IMR-90 (cell line): ENCODE measurements at regions not wholly inside any gene's neighbourhood (a gene's known extent, or its start where the extent isn't known, plus 50 kb on each side); places are given as distances from the start of the nearest gene placed in this dataset.

Experiments used
- ATAC-seq: fragments of 200-7000 bp; cut with Tn5 transposase; 2 replicates; pipeline ENCODE4 v1.9.1; 2020; ENCODE audit warnings: low read depth, mild to moderate bottlenecking, moderate library complexity
- BruUV-seq: library from RNA; stranded (reverse); fragments of 400-500 nt; replicated peaks from 2 replicates; lab custom pipeline; 2021; lab: Mats Ljungman, UMichigan
- CTCF ChIA-PET: fragments of 300-600 bp; formaldehyde crosslinking; extraction: SDS; loops from one replicate; lab custom pipeline; 2021; ENCODE audit warnings: antibody characterized with exemption; lab: Yijun Ruan, JAX
- POLR2A ChIA-PET: fragments of 300-600 bp; sonication (Branson Sonifier 250); formaldehyde crosslinking; loops from one replicate; lab custom pipeline; 2022; ENCODE audit warnings: antibody characterized with exemption; ENCODE audit not compliant: unreplicated experiment; lab: Charles Lee
- DNase-seq: peaks from one replicate; pipeline ENCODE4 v3.0.0; 2013
- H2AFZ ChIP-seq: replicated peaks from 2 replicates; pipeline ENCODE3; 2013; ENCODE audit warnings: low read length, mild to moderate bottlenecking; ENCODE audit not compliant: poor library complexity
- H2AK5ac ChIP-seq: 2 replicates; pipeline ENCODE4 v1.6.1; 2013; ENCODE audit warnings: low read depth, low read length, inconsistent platforms
- H2AK9ac ChIP-seq: replicated peaks from 2 replicates; pipeline ENCODE3; 2013; ENCODE audit warnings: mild to moderate bottlenecking, low read depth, low read length, moderate library complexity; ENCODE audit not compliant: poor library complexity
- H2BK120ac ChIP-seq: 2 replicates; pipeline ENCODE4 v1.6.1; 2013; ENCODE audit warnings: low read depth, low read length, inconsistent platforms
- H2BK15ac ChIP-seq: 3 replicates; pipeline ENCODE4 v1.6.1; 2013; ENCODE audit warnings: low read depth, low read length, inconsistent platforms
- H2BK20ac ChIP-seq: 2 replicates; pipeline ENCODE4 v1.6.1; 2013; ENCODE audit warnings: low read depth, mild to moderate bottlenecking, inconsistent platforms, low read length, moderate library complexity
- H2BK5ac ChIP-seq: 2 replicates; pipeline ENCODE4 v1.6.1; 2013; ENCODE audit warnings: mild to moderate bottlenecking, low read depth, low read length, inconsistent platforms; ENCODE audit not compliant: poor library complexity, severe bottlenecking
- H3K14ac ChIP-seq: replicated peaks from 2 replicates; pipeline ENCODE4 v1.6.1; 2013; ENCODE audit warnings: low read depth, low read length, inconsistent platforms
- H3K18ac ChIP-seq: 2 replicates; pipeline ENCODE4 v1.6.1; 2013; ENCODE audit warnings: low read depth, low read length, control low read depth
- H3K23ac ChIP-seq: 2 replicates; pipeline ENCODE4 v1.6.1; 2013; ENCODE audit warnings: low read depth, low read length, inconsistent platforms
- H3K27ac ChIP-seq: 2 replicates; pipeline ENCODE4 v1.5.1; 2013; ENCODE audit warnings: mild to moderate bottlenecking, control low read depth, low read length; ENCODE audit not compliant: insufficient read depth
- H3K27me3 ChIP-seq: 2 replicates; pipeline ENCODE4 v1.6.1; 2013; ENCODE audit warnings: low read length; ENCODE audit not compliant: control insufficient read depth, insufficient read depth
- H3K36me3 ChIP-seq: 2 replicates; pipeline ENCODE4 v1.6.1; 2013; ENCODE audit warnings: low read length, mixed read lengths; ENCODE audit not compliant: control insufficient read depth, insufficient read depth
- H3K4ac ChIP-seq: 2 replicates; pipeline ENCODE4 v1.6.1; 2013; ENCODE audit warnings: low read depth, low read length, inconsistent platforms
- H3K4me1 ChIP-seq: 2 replicates; pipeline ENCODE4 v1.6.1; 2013; ENCODE audit warnings: low read length, mixed read lengths; ENCODE audit not compliant: control insufficient read depth, insufficient read depth
- H3K4me2 ChIP-seq: 2 replicates; pipeline ENCODE4 v1.6.1; 2013; ENCODE audit warnings: low read depth, mild to moderate bottlenecking, control low read depth, low read length, moderate library complexity
- H3K4me3 ChIP-seq: 2 replicates; pipeline ENCODE4 v1.5.1; 2013; ENCODE audit warnings: low read depth, mild to moderate bottlenecking, control low read depth, low read length, moderate library complexity; ENCODE audit not compliant: insufficient read depth
- H3K56ac ChIP-seq: 2 replicates; pipeline ENCODE4 v1.6.1; 2013; ENCODE audit warnings: low read length, inconsistent platforms; ENCODE audit not compliant: insufficient read depth; ENCODE audit errors: extremely low read depth
- H3K79me1 ChIP-seq, 2 experiments: 2 replicates each; pipeline ENCODE4 v1.6.1; 2013; ENCODE audit warnings: low read length in 2 of 2, inconsistent platforms in 1 of 2, low read depth in 1 of 2
- H3K9ac ChIP-seq: 2 replicates; pipeline ENCODE4 v1.6.1; 2013; ENCODE audit warnings: low read depth, low read length, control low read depth
- H3K9me1 ChIP-seq: 2 replicates; pipeline ENCODE4 v1.6.1; 2013; ENCODE audit warnings: low read length, inconsistent platforms; ENCODE audit not compliant: insufficient read depth
- H3K9me3 ChIP-seq: 2 replicates; pipeline ENCODE4 v1.6.1; 2013; ENCODE audit warnings: low read length; ENCODE audit not compliant: control insufficient read depth, insufficient read depth
- H4K20me1 ChIP-seq: 2 replicates; pipeline ENCODE4 v1.6.1; 2013; ENCODE audit warnings: low read length, inconsistent platforms; ENCODE audit not compliant: insufficient read depth
- H4K5ac ChIP-seq: 2 replicates; pipeline ENCODE4 v1.6.1; 2013; ENCODE audit warnings: mild to moderate bottlenecking, low read depth, low read length, control low read depth
- H4K8ac ChIP-seq, 2 experiments: 2 replicates each; pipeline ENCODE4 v1.6.1; 2013; ENCODE audit warnings: low read depth in 2 of 2, low read length in 2 of 2, control low read depth in 1 of 2, inconsistent platforms in 1 of 2
- H4K91ac ChIP-seq: 2 replicates; pipeline ENCODE4 v1.6.1; 2013; ENCODE audit warnings: low read depth, low read length, inconsistent platforms; ENCODE audit not compliant: insufficient read depth
- BHLHE40 ChIP-seq: fragments of 150-350 bp; IDR thresholded peaks from 2 replicates; pipeline ENCODE4 v1.6.1; 2016; ENCODE audit warnings: mild to moderate bottlenecking, low read depth, low read length
- CEBPB ChIP-seq: IDR thresholded peaks from 2 replicates; pipeline ENCODE4 v1.6.1; 2012; ENCODE audit warnings: low read depth, low read length, improper control_type of control experiment
- FOS ChIP-seq: fragments of 150-350 bp; IDR thresholded peaks from 2 replicates; pipeline ENCODE4 v1.6.1; 2016; ENCODE audit warnings: low read depth, low read length
- MAZ ChIP-seq: IDR thresholded peaks from 2 replicates; pipeline ENCODE4 v1.6.1; 2012; ENCODE audit warnings: low read depth, mild to moderate bottlenecking, low read length, improper control_type of control experiment, moderate library complexity, borderline replicate concordance
- RAD21 ChIP-seq: IDR thresholded peaks from 2 replicates; pipeline ENCODE4 v1.6.1; 2012; ENCODE audit warnings: low read length, improper control_type of control experiment
- RCOR1 ChIP-seq: IDR thresholded peaks from 2 replicates; pipeline ENCODE4 v1.6.1; 2012; ENCODE audit warnings: mild to moderate bottlenecking, low read length, improper control_type of control experiment; ENCODE audit not compliant: insufficient replicate concordance
- RFX5 ChIP-seq: IDR thresholded peaks from 2 replicates; pipeline ENCODE4 v1.8.0; 2012; ENCODE audit warnings: low read depth, mild to moderate bottlenecking, low read length, moderate library complexity
- SMC3 ChIP-seq: fragments of 150-350 bp; IDR thresholded peaks from 2 replicates; pipeline ENCODE4 v1.6.1; 2016; ENCODE audit warnings: low read depth, mild to moderate bottlenecking, antibody characterized with exemption, low read length, moderate library complexity
- WGBS, 2 experiments: methylation state at CpG; one replicate each; pipeline versions ENCODE4 v1.1.5 to v1.1.7; 2013; ENCODE audit warnings: missing lambda C conversion rate in 2 of 2; ENCODE audit not compliant: insufficient read length in 1 of 2; ENCODE audit errors: extremely low coverage in 2 of 2; 5-methylcytosine and 5-hydroxymethylcytosine counted together
- dilution Hi-C: fragments of 300-500 bp; cut with HindIII; formaldehyde crosslinking; loops from one replicate; pipeline ENCODE4 v1.14.3; 2018; ENCODE audit warnings: low sequenced_read_pairs; ENCODE audit not compliant: unreplicated experiment
- in situ Hi-C: fragments of 300-500 bp; cut with MboI; formaldehyde crosslinking; loops from 3 replicates; pipeline ENCODE4 v1.14.3; 2019; ENCODE audit warnings: low sequenced_read_pairs, inconsistent platforms, mixed read lengths
- intact Hi-C: fragments of 100-400 bp; cut with micrococcal nuclease; formaldehyde crosslinking; loops from 2 replicates; pipeline ENCODE4 v1.10.0; 2022
- TF ChIP-seq, protein P1 (sequence below): fragments of 150-350 bp; IDR thresholded peaks from 2 replicates; pipeline ENCODE4 v1.6.1; 2017; ENCODE audit warnings: mild to moderate bottlenecking, antibody characterized with exemption, low read length, low read depth
- TF ChIP-seq, protein P2 (sequence below): conservative IDR thresholded peaks from 2 replicates; pipeline ENCODE4 v1.5.1; 2012; ENCODE audit warnings: mild to moderate bottlenecking, low read depth, low read length, improper control_type of control experiment

DNA sequence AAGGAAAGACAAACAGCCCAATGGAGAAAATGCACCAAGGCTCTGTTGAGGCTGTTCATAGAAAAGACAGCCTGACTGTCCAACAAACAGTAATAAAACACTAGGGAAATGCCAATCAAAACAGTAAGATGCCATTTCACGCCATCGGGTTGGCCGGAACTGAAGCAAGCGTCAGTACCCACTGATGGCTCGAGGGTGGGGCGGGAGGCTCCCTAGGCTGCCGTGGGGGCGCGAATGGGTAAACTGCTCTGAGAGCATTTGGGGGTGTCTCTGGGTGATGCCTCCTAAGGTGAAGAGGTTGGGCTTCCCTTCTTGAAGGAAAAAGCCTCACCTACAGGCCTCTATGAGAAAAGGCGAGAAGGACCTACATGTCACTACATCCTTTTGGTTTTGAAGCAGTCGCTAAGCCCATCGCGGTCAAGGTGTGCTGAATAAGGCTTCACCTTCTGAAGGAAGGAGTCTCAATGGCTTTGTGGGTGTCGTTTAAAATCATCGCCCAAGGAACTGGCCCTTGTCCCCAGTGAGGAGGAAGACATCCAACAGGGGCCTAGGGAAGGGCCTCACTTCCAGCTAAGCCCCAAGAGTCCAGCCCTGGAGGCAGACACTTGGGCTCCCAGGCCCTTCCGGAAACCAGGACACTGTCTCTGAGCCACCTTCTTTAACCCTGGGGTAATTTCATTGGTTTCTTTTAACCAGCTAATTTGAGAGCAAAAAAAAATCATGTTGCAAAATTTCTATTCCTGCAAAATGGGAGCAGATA lies 98.5 kb upstream of the PPP2R2D start:
- Histone ChIP-seq H2AK5ac (no peak overlapping the region), H2BK15ac (no peak overlapping the region), H3K4me1 (no peaks in the 10 kb centered on the region), H2BK5ac (no peak overlapping the region), H2BK20ac (no peak overlapping the region), H3K23ac (no peak overlapping the region), H3K79me1 (no peaks in the 10 kb centered on the region), H2BK120ac (no peak overlapping the region), H3K56ac (no peak overlapping the region), H3K36me3 (no peaks in the 10 kb centered on the region), H3K27ac (no peak overlapping the region), H4K91ac (no peak overlapping the region), H3K4me2 (no peak overlapping the region), H2AFZ (no peak overlapping the region), H3K9me1 (no peaks in the 10 kb centered on the region), H3K18ac (no peak overlapping the region), H3K4me3 (no peak overlapping the region), H3K14ac (no peak overlapping the region), H3K27me3 (no peaks in the 10 kb centered on the region), H4K20me1 (no peaks in the 10 kb centered on the region), H4K5ac (no peak overlapping the region), H3K9ac (no peak overlapping the region), H4K8ac (no peak overlapping the region), H3K9me3 (peaks cover 29% of the 10 kb centered on the region), H3K4ac (no peak overlapping the region), H2AK9ac (no peak overlapping the region)
- DNase-seq (no peak), ATAC-seq (no peak)
- CTCF ChIA-PET = no interaction called here
- BruUV-seq = no TSS peak
- TF ChIP-seq, protein P1, sequence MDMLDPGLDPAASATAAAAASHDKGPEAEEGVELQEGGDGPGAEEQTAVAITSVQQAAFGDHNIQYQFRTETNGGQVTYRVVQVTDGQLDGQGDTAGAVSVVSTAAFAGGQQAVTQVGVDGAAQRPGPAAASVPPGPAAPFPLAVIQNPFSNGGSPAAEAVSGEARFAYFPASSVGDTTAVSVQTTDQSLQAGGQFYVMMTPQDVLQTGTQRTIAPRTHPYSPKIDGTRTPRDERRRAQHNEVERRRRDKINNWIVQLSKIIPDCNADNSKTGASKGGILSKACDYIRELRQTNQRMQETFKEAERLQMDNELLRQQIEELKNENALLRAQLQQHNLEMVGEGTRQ = no peak
- no peak for TF ChIP-seq BHLHE40
- TF ChIP-seq RFX5 = no peak
- TF ChIP-seq SMC3 = no peak
- no peak for TF ChIP-seq RAD21
- no peak for TF ChIP-seq FOS
- no peak for TF ChIP-seq RCOR1
- no peak for TF ChIP-seq CEBPB
- TF ChIP-seq MAZ = no peak
- TF ChIP-seq, protein P2, sequence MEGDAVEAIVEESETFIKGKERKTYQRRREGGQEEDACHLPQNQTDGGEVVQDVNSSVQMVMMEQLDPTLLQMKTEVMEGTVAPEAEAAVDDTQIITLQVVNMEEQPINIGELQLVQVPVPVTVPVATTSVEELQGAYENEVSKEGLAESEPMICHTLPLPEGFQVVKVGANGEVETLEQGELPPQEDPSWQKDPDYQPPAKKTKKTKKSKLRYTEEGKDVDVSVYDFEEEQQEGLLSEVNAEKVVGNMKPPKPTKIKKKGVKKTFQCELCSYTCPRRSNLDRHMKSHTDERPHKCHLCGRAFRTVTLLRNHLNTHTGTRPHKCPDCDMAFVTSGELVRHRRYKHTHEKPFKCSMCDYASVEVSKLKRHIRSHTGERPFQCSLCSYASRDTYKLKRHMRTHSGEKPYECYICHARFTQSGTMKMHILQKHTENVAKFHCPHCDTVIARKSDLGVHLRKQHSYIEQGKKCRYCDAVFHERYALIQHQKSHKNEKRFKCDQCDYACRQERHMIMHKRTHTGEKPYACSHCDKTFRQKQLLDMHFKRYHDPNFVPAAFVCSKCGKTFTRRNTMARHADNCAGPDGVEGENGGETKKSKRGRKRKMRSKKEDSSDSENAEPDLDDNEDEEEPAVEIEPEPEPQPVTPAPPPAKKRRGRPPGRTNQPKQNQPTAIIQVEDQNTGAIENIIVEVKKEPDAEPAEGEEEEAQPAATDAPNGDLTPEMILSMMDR = no peak
- POLR2A ChIA-PET = no interaction called here
- in situ Hi-C loops (no loop called here), dilution Hi-C loops (no loop called here), intact Hi-C loops (no loop called here)
- WGBS, 2 experiments = no CpG with 5 or more reads among the region's 16 CpGs
